VCaP (cell line): ENCODE measurements at regions not wholly inside any gene's neighbourhood (a gene's known extent, or its start where the extent isn't known, plus 50 kb on each side); places are given as distances from the start of the nearest gene placed in this dataset.
"Not testable (repeated sequence)": the region's sequence is repeated elsewhere in the genome, so short reads cannot be mapped to it uniquely, and the experiment has no call there.

Experiments
- H3K27ac ChIP-seq: fragments of 450-650 bp; 2 replicates; pipeline ENCODE4 v1.5.1; 2017
- CTCF ChIP-seq: fragments of 450-650 bp; conservative IDR thresholded peaks from 2 replicates; pipeline ENCODE4 v1.5.1; 2017; ENCODE audit warnings: mild to moderate bottlenecking, moderate library complexity

- no peak overlapping the region for H3K27ac ChIP-seq
- TF ChIP-seq CTCF, result no peak
Measured at GRCh38 chr5:120938604-120939003, 474.5 kb downstream of the PRR16 start.

GRCh38 chr5:120942596-120943350 lies 478.7 kb downstream of the PRR16 start:
- TF ChIP-seq CTCF, result no peak
- no peak overlapping the region for H3K27ac ChIP-seq

- not testable (repeated sequence) for H3K27ac ChIP-seq
Measured at GRCh38 chr5:120949596-120949995, 485.5 kb downstream of the PRR16 start.

- not testable (repeated sequence) for H3K27ac ChIP-seq
Measured at GRCh38 chr5:120953445-120953844, 489.3 kb downstream of the PRR16 start.

- no peak for TF ChIP-seq CTCF
- no peak overlapping the region for H3K27ac ChIP-seq
Measured at GRCh38 chr5:120954255-120954654, 490.2 kb downstream of the PRR16 start.

GRCh38 chr5:120955795-120956194 lies 491.7 kb downstream of the PRR16 start:
- no peak overlapping the region for H3K27ac ChIP-seq
- TF ChIP-seq CTCF, result no peak

GRCh38 chr5:120958877-120959485 lies 494.9 kb downstream of the PRR16 start:
- TF ChIP-seq CTCF, result no peak
- H3K27ac ChIP-seq, result no peak overlapping the region

- H3K27ac ChIP-seq, result no peak overlapping the region
- no peak for TF ChIP-seq CTCF
Measured at GRCh38 chr5:120960510-120960909, 496.4 kb downstream of the PRR16 start.
